Endothelial cell (in vitro differentiated cells): ENCODE measurements at regions not wholly inside any gene's neighbourhood (a gene's known extent, or its start where the extent isn't known, plus 50 kb on each side); places are given as distances from the start of the nearest gene placed in this dataset.

Experiments used
- DNase-seq: peaks from one replicate; pipeline ENCODE4 v3.0.0; 2021; ENCODE audit warnings: low spot score
- H3K27ac Mint-ChIP-seq: one replicate; pipeline ENCODE4 v1.8.0; 2021; ENCODE audit warnings: mixed read lengths, inconsistent platforms; ENCODE audit not compliant: unreplicated experiment
- H3K27me3 Mint-ChIP-seq: one replicate; pipeline ENCODE4 v1.8.0; 2021; ENCODE audit warnings: mild to moderate bottlenecking, moderate library complexity, mixed read lengths, inconsistent platforms; ENCODE audit not compliant: unreplicated experiment
- H3K36me3 Mint-ChIP-seq: one replicate; pipeline ENCODE4 v1.8.0; 2021; ENCODE audit warnings: mild to moderate bottlenecking, low read depth, mixed read lengths, inconsistent platforms; ENCODE audit not compliant: unreplicated experiment
- H3K4me1 Mint-ChIP-seq: one replicate; pipeline ENCODE4 v1.8.0; 2021; ENCODE audit warnings: mild to moderate bottlenecking, mixed read lengths, inconsistent platforms; ENCODE audit not compliant: unreplicated experiment
- H3K4me3 Mint-ChIP-seq: one replicate; pipeline ENCODE4 v1.8.0; 2021; ENCODE audit warnings: mild to moderate bottlenecking, mixed read lengths, inconsistent platforms; ENCODE audit not compliant: unreplicated experiment
- H3K9me3 Mint-ChIP-seq: one replicate; pipeline ENCODE4 v1.8.0; 2021; ENCODE audit warnings: mixed read lengths, inconsistent platforms; ENCODE audit not compliant: unreplicated experiment
- TF ChIP-seq, protein P1 (sequence below): fragments of 200-600 bp; sonication (generic); IDR thresholded peaks from one replicate; pipeline ENCODE4 v1.5.0; 2021; ENCODE audit warnings: antibody characterized with exemption; ENCODE audit not compliant: unreplicated experiment

DNA sequence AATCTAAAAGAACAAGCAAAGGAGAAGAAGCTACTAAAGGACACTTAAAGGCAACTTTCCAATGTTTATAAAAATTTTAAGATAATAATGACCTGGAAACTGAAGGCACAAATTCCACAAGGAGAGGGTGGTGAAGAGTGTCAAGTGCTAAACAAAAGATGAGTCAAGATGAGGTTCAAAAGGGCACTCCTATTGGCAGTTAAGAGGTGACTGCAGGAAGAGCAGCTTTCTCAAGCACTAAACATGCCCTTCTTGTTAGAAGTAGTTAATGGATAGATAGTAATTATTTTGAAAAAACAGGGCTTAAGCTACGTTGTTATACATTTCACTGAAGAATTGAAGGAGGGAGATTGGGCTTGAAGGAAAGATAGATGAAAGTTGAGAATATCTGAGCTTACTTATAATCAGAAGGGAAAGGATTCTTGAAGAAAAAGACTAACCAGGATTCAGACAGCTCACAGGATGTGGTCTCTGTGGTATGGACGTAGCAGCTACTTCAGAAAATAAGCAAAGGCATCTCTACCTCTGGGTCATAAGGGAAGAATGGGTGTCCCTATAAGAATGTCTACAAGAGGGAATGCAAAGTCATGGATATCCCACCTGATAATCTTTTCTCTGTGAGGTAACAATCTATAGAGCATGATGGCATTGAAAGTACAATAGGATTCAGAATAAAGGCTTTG is 454.7 kb upstream of the SLC39A10 start:
- TF ChIP-seq, protein P1, sequence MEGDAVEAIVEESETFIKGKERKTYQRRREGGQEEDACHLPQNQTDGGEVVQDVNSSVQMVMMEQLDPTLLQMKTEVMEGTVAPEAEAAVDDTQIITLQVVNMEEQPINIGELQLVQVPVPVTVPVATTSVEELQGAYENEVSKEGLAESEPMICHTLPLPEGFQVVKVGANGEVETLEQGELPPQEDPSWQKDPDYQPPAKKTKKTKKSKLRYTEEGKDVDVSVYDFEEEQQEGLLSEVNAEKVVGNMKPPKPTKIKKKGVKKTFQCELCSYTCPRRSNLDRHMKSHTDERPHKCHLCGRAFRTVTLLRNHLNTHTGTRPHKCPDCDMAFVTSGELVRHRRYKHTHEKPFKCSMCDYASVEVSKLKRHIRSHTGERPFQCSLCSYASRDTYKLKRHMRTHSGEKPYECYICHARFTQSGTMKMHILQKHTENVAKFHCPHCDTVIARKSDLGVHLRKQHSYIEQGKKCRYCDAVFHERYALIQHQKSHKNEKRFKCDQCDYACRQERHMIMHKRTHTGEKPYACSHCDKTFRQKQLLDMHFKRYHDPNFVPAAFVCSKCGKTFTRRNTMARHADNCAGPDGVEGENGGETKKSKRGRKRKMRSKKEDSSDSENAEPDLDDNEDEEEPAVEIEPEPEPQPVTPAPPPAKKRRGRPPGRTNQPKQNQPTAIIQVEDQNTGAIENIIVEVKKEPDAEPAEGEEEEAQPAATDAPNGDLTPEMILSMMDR, result no peak
- Mint-ChIP-seq H3K9me3 (no peaks in the 10 kb centered on the region), H3K27me3 (no peaks in the 10 kb centered on the region), H3K36me3 (no peaks in the 10 kb centered on the region), H3K27ac (no peak overlapping the region), H3K4me3 (no peak overlapping the region), H3K4me1 (no peaks in the 10 kb centered on the region)
- no peak for DNase-seq

DNA sequence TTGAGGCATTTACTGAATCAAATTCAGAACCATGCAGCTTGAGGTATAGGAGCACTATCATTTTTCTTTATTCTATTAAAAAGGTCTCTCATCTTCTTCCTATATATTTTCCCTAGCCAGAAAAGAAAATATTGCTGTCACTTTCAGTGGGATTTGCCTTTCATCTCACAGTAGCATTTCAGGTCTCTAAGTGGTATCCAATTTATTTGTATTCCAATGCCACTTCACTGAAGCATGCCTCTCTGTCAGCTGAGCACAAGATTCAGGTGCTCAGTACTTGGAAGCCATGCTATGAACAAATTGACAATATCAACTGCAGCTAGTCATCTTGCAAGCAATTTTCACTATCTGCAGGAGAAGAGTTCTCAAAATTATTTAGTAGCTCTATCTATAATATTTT is 457.2 kb upstream of the SLC39A10 start:
- H3K9me3 Mint-ChIP-seq, result no peaks in the 10 kb centered on the region
- TF ChIP-seq, protein P1, result no peak

DNA sequence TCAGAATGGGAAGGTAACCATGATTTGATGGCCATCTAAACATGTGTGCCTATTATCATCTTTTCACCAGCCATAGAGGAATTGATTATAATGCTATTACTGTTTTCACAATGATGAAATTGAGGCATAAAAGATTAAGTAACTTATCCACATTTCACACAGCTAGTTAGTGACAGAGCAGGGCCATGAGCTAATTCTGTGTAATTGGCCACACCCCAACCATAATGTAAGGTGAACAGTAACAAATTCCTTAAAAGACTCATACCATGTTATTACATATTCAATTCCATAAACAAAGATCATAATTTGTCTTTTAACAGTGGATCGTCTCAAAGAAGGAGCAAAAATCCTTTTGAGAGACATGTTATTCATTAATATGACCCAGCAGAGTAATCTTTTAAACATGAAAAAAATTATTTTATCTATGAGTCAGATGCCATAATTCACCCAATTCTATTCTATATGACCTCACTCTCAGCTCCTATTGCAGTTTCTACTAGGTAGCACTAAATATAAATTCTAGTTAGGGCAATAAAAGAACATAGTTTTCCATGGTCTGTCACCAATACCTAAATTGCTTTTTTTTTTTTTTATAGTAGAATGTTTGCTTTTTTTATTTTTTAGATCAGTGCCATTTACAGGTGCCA is 475.8 kb upstream of the SLC39A10 start:
- TF ChIP-seq, protein P1, result no peak
- Mint-ChIP-seq H3K36me3 (no peaks in the 10 kb centered on the region), H3K4me1 (no peaks in the 10 kb centered on the region), H3K27me3 (no peaks in the 10 kb centered on the region), H3K27ac (no peak overlapping the region), H3K4me3 (no peak overlapping the region), H3K9me3 (no peaks in the 10 kb centered on the region)
- DNase-seq, result no peak

More for the DNA sequence above, 457.2 kb upstream of the SLC39A10 start:
- no peaks in the 10 kb centered on the region for H3K4me1 Mint-ChIP-seq
- no peaks in the 10 kb centered on the region for H3K27me3 Mint-ChIP-seq
- no peaks in the 10 kb centered on the region for H3K36me3 Mint-ChIP-seq
- DNase-seq, result no peak
- no peak overlapping the region for H3K27ac Mint-ChIP-seq
- H3K4me3 Mint-ChIP-seq, result no peak overlapping the region

GRCh38 chr2:195168369-195168768 is 488.7 kb upstream of the SLC39A10 start:
- Mint-ChIP-seq H3K9me3 (no peaks in the 10 kb centered on the region), H3K36me3 (no peaks in the 10 kb centered on the region), H3K4me1 (no peaks in the 10 kb centered on the region), H3K27ac (no peak overlapping the region), H3K27me3 (no peaks in the 10 kb centered on the region), H3K4me3 (no peak overlapping the region)
- no peak for DNase-seq
- TF ChIP-seq, protein P1, result no peak

DNA sequence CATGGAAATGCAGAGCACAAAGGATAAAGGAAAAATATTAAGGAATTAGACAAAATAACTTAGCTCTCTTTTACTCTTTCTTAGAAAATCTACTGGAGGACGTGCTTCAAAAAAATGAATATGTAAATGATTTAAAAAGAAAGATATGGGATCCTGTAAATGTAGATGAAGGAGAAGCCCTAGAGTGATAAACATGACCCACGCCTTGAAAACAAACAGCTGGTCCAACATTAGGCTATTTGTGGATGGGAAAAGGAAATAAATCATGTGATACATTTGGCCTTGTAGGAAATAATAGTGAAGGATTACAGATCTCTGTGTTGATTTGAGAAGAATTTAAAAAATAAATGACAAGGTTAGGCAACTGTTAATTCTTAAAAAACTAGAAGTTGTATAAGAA is 492.1 kb upstream of the SLC39A10 start:
- H3K4me1 Mint-ChIP-seq, result no peaks in the 10 kb centered on the region

More for the DNA sequence above, 492.1 kb upstream of the SLC39A10 start:
- H3K9me3 Mint-ChIP-seq, result no peaks in the 10 kb centered on the region
- no peaks in the 10 kb centered on the region for H3K36me3 Mint-ChIP-seq
- TF ChIP-seq, protein P1, result no peak
- H3K27me3 Mint-ChIP-seq, result no peaks in the 10 kb centered on the region
- no peak overlapping the region for H3K27ac Mint-ChIP-seq
- H3K4me3 Mint-ChIP-seq, result no peak overlapping the region
- DNase-seq, result no peak
